GM23248 (cell line): ENCODE measurements at regions not wholly inside any gene's neighbourhood (a gene's known extent, or its start where the extent isn't known, plus 50 kb on each side); places are given as distances from the start of the nearest gene placed in this dataset.

Source experiments
- EZH2 ChIP-seq: fragments of 200-600 bp; sonication (generic); IDR thresholded peaks from 2 replicates; pipeline ENCODE4 v1.6.1; 2018; ENCODE audit warnings: antibody characterized with exemption, mild to moderate bottlenecking; ENCODE audit not compliant: insufficient read depth, poor library complexity, severe bottlenecking
- EZH2phosphoT487 ChIP-seq: fragments of 200-600 bp; sonication (generic); IDR thresholded peaks from 2 replicates; pipeline ENCODE4 v1.6.1; 2018; ENCODE audit warnings: antibody characterized with exemption, moderate library complexity, mild to moderate bottlenecking, low read depth; ENCODE audit not compliant: insufficient read depth

- no peak for TF ChIP-seq EZH2
- TF ChIP-seq EZH2phosphoT487 = no peak
Observed at GRCh38 chr9:82890865-82891264, 172.1 kb downstream of the RASEF start.
